ENCODE measurements at regions not wholly inside any gene's neighbourhood (a gene's known extent, or its start where the extent isn't known, plus 50 kb on each side); places are given as distances from the start of the nearest gene placed in this dataset.

DNA sequence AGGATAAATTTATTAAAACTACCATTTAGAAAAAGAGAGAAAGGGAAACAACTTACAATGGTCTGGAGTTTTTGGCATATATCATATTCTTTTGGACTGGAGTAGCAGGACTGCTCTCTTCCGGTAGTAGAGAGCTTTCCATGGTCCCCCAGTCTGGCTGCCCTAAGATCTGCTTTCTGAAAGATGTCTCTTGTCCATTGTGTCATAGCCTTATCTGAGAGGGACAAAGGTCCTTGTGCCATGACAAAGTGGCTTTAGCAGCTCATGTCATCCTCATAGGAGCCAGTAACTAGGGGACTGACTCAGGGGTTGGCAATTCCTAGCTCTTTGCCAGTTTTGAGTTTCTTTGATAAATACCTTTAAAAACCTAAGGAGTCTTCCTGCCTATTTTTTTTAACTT, 505.5 kb upstream of the ZEB2 start:
- Histone ChIP-seq H3K9me3 (replicated peaks in 1 of 11) (no peaks in the 10 kb centered on the region), H3K4me2 (no peak overlapping the region), H3K4me3 (no peak overlapping the region), H3K27ac (no peak overlapping the region), H4K20me1 (no peaks in the 10 kb centered on the region), H3K36me3 (no peaks in the 10 kb centered on the region), H3K4me1 (peaks cover 6 to 23% (median 17%) of the 10 kb centered on the region in 10 experiments; a peak in 16 of 20 replicates), H3K9ac (no peak overlapping the region), H3K27me3 (no peaks in the 10 kb centered on the region)
- no peak for TF ChIP-seq Cebpa-rat (IDR thresholded peaks at IDR 0.05)

DNA sequence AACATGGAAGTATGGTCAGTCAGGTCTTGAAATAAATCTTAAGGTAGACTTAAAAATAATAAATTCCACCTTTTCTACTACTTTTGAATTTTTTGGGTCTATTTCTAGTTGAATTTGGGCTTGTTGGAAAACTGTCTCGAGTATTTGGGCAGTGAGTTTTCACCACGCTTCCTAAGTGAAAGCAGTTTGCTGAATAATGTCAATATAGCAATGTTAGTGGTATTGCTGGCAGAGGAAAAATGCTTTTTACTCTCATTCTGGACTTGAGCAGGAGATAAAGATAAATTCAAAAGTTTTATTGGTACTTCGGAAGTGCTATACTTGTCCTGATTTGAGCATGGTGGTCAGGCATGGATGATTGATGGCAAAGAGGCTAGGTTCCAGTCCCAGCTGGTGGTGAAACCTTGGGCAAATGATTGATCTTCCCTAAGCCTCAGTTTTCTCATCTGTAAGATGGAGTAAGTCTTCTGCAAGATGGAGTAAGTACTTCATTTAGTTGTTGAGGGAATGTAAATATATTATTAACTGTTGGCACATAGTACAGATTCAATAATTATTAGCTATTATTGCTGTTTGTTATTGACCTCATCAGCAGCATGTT, 503.5 kb upstream of the ZEB2 start:
- peaks cover 6 to 23% (median 17%) of the 10 kb centered on the region in 10 experiments; a peak in 16 of 20 replicates for H3K4me1 ChIP-seq
- H3K27me3 ChIP-seq: no peaks in the 10 kb centered on the region
- H3K9me3 ChIP-seq (replicated peaks in 1 of 11): no peaks in the 10 kb centered on the region
- no peak overlapping the region for H3K4me3 ChIP-seq
- H4K20me1 ChIP-seq: no peaks in the 10 kb centered on the region
- H3K36me3 ChIP-seq: no peaks in the 10 kb centered on the region
- H3K4me2 ChIP-seq: peak overlapping the region; percentile 7 to 73 (median 47); a peak in 16 of 22 replicates
- no peak overlapping the region for H3K27ac ChIP-seq
- TF ChIP-seq Cebpa-rat (IDR thresholded peaks at IDR 0.05): no peak
- no peak overlapping the region for H3K9ac ChIP-seq

DNA sequence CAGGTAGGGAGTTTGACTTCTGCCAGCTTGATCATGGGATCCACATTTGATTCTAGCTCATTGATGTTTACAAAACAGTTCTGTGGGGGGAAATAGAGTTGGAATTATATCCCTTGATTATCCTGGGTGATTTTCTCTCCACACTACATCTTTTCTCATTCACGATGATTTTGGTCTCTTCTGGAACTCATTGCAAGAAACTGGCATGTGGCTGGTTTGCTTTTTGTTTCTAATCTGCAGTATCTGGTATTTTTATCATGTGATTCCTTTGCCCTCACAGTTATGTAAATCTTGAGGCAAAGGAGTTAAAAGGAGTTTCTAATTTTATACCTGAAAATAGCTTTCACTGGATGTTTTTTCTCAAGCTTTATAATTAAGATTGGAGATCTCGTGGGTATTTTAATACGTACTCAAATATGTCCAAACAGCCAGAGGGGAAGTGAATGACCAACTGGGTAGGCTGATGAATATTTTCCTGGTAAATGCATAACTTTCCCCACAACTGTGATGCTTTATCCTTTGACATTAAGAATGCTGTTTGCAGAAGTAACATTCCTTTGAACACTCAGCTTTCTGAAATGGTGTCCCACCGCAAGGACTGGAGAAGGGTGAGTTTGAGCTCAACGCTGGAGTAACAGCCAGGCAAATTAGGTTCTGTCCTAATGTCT, 502.9 kb upstream of the ZEB2 start:
- Histone ChIP-seq H3K9me3 (replicated peaks in 1 of 11) (no peaks in the 10 kb centered on the region; a peak in 1 of 22 replicates), H3K4me2 (peak overlapping the region; percentile 15 to 73 (median 47); a peak in 21 of 22 replicates), H3K27me3 (no peaks in the 10 kb centered on the region), H3K36me3 (no peaks in the 10 kb centered on the region), H3K4me1 (peaks cover 6 to 23% (median 17%) of the 10 kb centered on the region in 10 experiments; a peak in 16 of 20 replicates), H4K20me1 (no peaks in the 10 kb centered on the region), H3K27ac (no peak overlapping the region), H3K9ac (no peak overlapping the region), H3K4me3 (no peak overlapping the region)
- TF ChIP-seq Cebpa-rat (IDR thresholded peaks at IDR 0.05): no peak

DNA sequence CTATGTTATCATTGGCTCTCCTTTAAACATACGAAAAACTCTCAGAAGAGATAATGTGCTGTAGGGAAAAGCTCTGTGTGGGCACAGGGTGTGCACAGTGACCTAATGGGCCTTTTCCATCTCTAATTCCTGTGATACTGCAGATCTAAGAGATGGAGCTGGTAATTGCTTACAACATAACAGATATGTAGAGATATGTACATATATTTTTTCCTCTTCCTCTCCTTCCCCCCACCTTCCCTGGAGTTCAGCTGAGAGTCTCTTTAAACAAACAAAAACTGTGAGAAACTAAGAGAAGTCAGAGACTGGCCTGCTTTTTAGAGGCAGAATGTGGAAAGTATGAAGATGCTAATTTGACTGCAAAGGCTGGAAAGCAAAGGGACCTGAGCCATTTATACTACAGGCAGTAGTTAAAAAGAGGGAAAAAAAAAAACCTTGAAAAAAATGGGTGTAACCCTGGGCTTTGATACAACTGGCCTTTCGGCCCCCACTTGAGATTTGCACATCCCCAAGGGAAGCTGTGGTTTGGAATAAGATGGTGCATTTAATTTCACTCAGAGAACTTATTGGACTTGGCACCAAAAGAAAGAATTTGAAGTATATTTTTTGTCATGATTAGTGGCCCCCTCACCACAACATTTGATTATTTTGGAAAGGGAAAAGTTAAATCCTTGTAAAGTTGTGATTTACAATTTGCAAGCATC, 502.2 kb upstream of the ZEB2 start:
- peak overlapping the region; percentile 15 to 73 (median 47); a peak in 19 of 22 replicates for H3K4me2 ChIP-seq

DNA sequence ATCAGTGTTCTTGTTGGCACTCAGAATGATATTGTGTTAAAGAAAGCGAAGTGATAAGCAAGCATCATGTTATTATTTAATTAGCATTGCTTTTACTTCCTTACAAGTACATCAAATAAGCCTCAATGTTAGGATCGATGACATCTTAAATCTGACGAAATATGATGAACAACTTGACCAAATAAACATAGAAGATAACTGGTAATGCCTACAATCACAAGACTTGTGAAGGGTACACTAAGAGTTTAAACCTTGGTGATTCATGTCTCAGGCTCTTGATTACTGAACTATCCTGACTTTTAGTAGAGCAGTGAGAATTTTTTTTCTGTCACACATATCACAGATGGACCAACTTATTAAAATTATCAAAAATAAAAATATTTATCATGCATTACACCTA, 500.8 kb upstream of the ZEB2 start:
- no peak for TF ChIP-seq Cebpa-rat (IDR thresholded peaks at IDR 0.05)
- no peak overlapping the region for H3K27ac ChIP-seq
- no peak overlapping the region for H3K9ac ChIP-seq
- no peaks in the 10 kb centered on the region for H4K20me1 ChIP-seq
- peaks cover 6 to 23% (median 17%) of the 10 kb centered on the region in 10 experiments; a peak in 16 of 20 replicates for H3K4me1 ChIP-seq
- no peak overlapping the region for H3K4me3 ChIP-seq
- no peaks in the 10 kb centered on the region; a peak in 1 of 22 replicates for H3K9me3 ChIP-seq (replicated peaks in 1 of 11)
- no peak overlapping the region for H3K4me2 ChIP-seq
- no peaks in the 10 kb centered on the region for H3K27me3 ChIP-seq
- no peaks in the 10 kb centered on the region for H3K36me3 ChIP-seq

More for the DNA sequence above, 502.2 kb upstream of the ZEB2 start:
- no peaks in the 10 kb centered on the region; a peak in 1 of 22 replicates for H3K9me3 ChIP-seq (replicated peaks in 1 of 11)
- no peaks in the 10 kb centered on the region for H3K27me3 ChIP-seq
- H3K4me3 ChIP-seq: no peak overlapping the region
- no peak for TF ChIP-seq Cebpa-rat (IDR thresholded peaks at IDR 0.05)
- H3K4me1 ChIP-seq: peaks cover 6 to 23% (median 17%) of the 10 kb centered on the region in 10 experiments; a peak in 16 of 20 replicates
- no peaks in the 10 kb centered on the region for H3K36me3 ChIP-seq
- H3K9ac ChIP-seq: no peak overlapping the region
- H3K27ac ChIP-seq: no peak overlapping the region
- no peaks in the 10 kb centered on the region for H4K20me1 ChIP-seq

DNA sequence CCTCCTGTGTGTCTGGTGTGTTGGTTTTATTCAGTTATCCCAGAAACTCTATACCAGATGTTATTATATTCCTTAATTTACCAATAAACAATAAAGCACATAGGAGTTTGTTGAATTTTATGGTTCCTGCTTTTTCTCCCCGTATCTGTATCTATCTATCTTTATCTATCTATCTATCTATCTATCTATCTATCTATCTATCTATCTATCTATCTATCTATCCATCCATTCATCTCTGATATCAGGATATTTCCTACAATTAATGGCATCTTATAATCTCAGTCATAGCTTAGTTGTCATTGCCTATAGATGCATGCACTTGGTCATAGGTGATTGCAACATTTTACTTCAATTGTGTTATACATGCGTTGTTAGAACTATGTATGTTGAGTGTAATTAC, 500.2 kb upstream of the ZEB2 start:
- no peaks in the 10 kb centered on the region for H3K27me3 ChIP-seq
- H3K4me3 ChIP-seq: no peak overlapping the region
- no peak overlapping the region for H3K27ac ChIP-seq
- H3K9me3 ChIP-seq (replicated peaks in 1 of 11): no peaks in the 10 kb centered on the region; a peak in 1 of 22 replicates
- H3K36me3 ChIP-seq: no peaks in the 10 kb centered on the region
- no peak for TF ChIP-seq Cebpa-rat (IDR thresholded peaks at IDR 0.05)
- no peak overlapping the region for H3K4me2 ChIP-seq
- no peak overlapping the region for H3K9ac ChIP-seq
- peaks cover 6 to 23% (median 17%) of the 10 kb centered on the region in 10 experiments; a peak in 16 of 20 replicates for H3K4me1 ChIP-seq
- no peaks in the 10 kb centered on the region for H4K20me1 ChIP-seq

DNA sequence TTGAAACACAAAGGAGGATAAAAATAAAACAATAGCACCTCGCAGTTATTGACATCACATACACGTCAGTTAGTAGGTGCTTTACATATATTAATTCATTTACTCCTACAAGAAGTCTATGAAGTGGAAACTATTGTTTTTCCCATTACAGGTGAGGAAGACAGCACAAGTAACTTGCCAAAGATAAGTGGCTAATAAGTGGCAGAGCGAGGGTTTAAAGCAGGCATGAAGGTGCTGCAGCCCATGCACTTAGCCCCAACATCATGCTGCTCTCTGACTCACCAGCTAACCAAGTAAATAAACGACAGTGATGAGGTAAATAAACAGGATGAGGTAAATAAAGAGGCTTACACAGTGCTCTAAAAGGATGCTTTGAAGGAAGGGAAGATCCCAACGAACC, 498.6 kb upstream of the ZEB2 start:
- no peaks in the 10 kb centered on the region; a peak in 1 of 22 replicates for H3K9me3 ChIP-seq (replicated peaks in 1 of 11)
- no peak overlapping the region for H3K4me2 ChIP-seq
- H3K36me3 ChIP-seq: no peaks in the 10 kb centered on the region
- H3K4me1 ChIP-seq: peaks cover 6 to 21% (median 17%) of the 10 kb centered on the region in 10 experiments; a peak in 16 of 20 replicates
- no peaks in the 10 kb centered on the region for H4K20me1 ChIP-seq
- H3K9ac ChIP-seq: no peak overlapping the region
- H3K27ac ChIP-seq: no peak overlapping the region
- H3K4me3 ChIP-seq: no peak overlapping the region
- TF ChIP-seq Cebpa-rat (IDR thresholded peaks at IDR 0.05): no peak
- no peaks in the 10 kb centered on the region for H3K27me3 ChIP-seq

DNA sequence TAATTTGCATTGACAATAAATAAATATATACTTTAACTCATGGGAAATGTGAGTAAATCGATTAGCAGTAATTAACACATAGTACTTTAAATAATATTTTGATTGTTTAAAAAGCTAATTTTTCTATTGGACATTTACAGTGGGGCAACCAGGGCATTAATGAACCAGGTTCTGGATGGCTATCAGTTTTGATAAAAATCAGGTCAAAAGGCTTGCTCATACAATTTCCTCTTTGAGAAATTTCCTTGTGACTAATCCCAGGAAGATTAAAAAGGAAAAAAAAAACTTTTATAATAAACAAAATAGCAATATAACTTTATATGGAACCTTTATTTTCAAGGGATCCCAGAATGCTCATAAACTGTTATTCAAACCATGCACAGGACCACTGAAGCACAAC, 497.2 kb upstream of the ZEB2 start:
- Histone ChIP-seq H3K4me2 (no peak overlapping the region), H3K27ac (no peak overlapping the region), H3K9me3 (replicated peaks in 1 of 11) (no peaks in the 10 kb centered on the region; a peak in 1 of 22 replicates), H3K4me3 (no peak overlapping the region), H4K20me1 (no peaks in the 10 kb centered on the region), H3K4me1 (peaks cover under 1 to 8% (median 4%) of the 10 kb centered on the region in 10 experiments; a peak in 15 of 20 replicates), H3K36me3 (no peaks in the 10 kb centered on the region), H3K9ac (no peak overlapping the region), H3K27me3 (no peaks in the 10 kb centered on the region)
- TF ChIP-seq Cebpa-rat (IDR thresholded peaks at IDR 0.05): no peak

DNA sequence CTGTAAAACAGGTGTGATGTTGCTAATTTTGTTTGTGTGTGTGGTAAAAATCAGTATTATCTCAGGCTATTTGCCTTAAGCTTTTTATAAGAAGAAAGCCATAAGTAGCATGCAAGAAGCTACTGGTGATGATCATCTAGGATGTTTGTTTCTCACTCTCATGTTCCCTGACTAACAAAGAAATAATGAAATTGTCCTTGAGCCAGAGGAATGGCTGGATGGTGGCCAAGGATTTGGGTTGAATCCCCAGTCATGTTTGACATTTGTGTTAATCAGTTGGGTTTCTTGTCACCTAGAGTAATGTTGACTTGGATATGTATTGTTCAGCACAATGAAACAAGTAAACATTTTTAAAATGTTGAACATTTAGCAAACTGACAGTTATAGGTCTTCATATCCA, 496.8 kb upstream of the ZEB2 start:
- Histone ChIP-seq H3K4me1 (peaks cover 0 to 3% (median under 1%) of the 10 kb centered on the region in 10 experiments; a peak in 8 of 20 replicates), H3K27ac (no peak overlapping the region), H3K9me3 (replicated peaks in 1 of 11) (no peaks in the 10 kb centered on the region; a peak in 1 of 22 replicates), H3K27me3 (no peaks in the 10 kb centered on the region), H3K4me2 (no peak overlapping the region), H3K4me3 (no peak overlapping the region), H3K36me3 (no peaks in the 10 kb centered on the region), H3K9ac (no peak overlapping the region), H4K20me1 (no peaks in the 10 kb centered on the region)
- TF ChIP-seq Cebpa-rat (IDR thresholded peaks at IDR 0.05): no peak
